HG03175 (cell line): ENCODE measurements at regions not wholly inside any gene's neighbourhood (a gene's known extent, or its start where the extent isn't known, plus 50 kb on each side); places are given as distances from the start of the nearest gene placed in this dataset.
"Not testable (repeated sequence)": the region's sequence is repeated elsewhere in the genome, so short reads cannot be mapped to it uniquely, and the experiment has no call there.

ENCODE experiments used
- ATAC-seq: cut with Tn5 transposase; IDR thresholded peaks from one replicate; pipeline ENCODE4 v1.9.1; 2021; ENCODE audit warnings: mild to moderate bottlenecking, moderate library complexity; ENCODE audit not compliant: unreplicated experiment

- no peak for ATAC-seq
Measured at GRCh38 chr15:46088486-46089445, 453.9 kb downstream of the SQOR start.

DNA sequence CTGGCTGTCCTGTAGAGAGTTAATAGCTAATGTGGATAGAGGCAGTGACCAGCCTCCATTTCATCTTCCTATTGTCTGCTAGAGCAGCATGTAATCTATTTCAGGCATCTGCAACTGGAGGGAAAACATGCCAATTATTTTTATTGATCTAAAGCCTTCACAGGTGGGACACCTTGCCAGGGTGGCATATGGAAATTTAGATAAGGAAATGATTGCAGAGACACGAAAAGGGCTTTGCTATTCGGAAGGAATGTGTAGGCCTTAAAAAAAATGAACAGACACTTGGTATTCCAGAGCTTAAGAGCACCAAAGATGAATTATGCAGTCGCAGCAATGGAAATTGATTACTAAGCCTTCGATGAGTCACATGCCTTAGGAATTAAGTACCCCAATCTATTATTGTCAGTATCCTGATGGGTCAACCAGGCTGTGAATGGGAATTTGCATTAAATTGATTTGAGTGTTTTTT is 454.7 kb downstream of the SQOR start:
- ATAC-seq: no peak

DNA sequence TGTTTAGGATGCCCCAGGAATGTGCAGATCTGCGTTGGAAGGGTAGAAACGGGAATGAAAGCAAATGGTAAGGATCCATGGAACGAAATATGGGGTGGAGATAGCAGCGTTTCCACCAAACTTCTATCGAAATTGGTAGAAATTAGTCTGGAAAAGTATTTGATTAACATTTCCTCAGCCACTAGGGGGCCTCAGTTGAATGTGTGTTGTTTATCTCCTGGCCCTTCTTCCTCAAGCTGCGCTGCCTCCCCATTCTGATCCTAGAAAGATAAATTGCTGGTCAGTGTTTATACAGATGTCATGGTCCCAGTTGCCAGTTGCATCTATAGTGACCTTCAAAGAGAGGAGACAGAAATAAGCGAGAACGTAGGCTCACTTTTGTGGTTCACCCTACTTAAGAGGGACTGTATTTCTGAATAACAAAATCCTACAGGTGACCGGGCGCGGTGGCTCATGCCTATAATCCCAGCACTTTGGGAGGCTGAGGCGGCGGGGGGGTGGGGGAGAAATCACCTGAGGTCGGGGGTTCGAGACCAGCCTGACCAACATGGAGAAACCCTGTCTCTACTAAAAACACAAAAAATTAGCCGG is 457.1 kb downstream of the SQOR start:
- ATAC-seq: no peak

- not testable (repeated sequence) for ATAC-seq
Measured at GRCh38 chr15:46098006-46098405, 463.2 kb downstream of the SQOR start.

DNA sequence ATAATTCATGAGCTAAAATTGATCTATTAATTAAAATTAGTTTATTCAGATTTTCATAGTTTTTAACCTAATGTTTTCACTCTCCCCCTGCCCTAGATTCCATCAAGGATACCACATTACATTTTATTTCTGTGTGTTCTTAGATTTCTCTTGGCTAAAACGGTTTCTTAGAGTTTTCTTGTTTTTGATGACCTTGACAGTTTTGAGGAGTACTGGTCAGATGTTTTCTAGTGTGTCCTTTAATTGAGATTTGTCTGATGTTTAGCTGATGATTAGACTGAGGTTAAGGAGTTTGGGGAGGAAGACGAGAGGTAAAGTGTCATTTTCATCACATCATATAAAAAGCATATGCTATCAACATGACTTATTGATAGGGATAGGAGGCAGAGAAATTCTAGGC is 475.9 kb downstream of the SQOR start:
- ATAC-seq: no peak

GRCh38 chr15:46111730-46112129 is 476.9 kb downstream of the SQOR start:
- no peak for ATAC-seq

DNA sequence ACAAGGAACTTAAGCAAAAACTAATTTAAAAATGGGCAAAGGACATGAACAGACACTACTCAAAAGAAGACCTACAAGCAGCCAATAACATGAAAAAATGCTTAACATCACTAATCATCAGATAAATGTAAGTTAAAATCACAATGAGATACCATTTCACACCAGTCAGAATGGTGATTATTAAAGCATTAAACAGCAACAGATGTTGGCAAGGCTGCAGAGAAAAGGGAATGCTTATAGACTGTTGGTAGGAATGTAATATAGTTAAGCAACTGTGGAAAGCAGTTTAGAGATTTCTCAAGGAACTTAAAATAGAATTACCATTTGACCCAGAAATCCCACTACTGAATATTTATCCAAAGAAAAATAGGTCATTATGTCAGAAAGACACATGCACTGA is 482.2 kb downstream of the SQOR start:
- ATAC-seq: no peak

DNA sequence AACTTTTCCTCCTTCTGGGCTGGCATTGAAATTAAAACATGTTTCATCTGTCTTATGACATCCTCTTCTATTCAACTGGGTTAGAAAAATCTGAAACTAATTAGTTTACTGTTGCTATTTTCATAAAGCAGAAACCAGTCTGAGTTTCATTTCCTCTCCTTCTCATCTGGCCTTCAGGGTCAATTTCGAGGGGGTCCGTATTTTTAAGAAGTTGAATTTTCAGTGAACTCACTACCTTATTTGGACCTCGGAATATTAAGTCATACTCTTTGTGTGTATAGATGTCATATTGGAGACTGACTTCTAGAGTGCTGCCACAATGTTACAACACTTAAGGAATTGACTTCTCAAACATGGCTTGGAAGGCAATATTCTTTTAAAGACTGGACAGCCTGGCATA is 485.9 kb downstream of the SQOR start:
- no peak for ATAC-seq

- no peak for ATAC-seq
Measured at GRCh38 chr15:46121441-46121840, 486.6 kb downstream of the SQOR start.

GRCh38 chr15:46126581-46126980 is 491.8 kb downstream of the SQOR start:
- no peak for ATAC-seq

DNA sequence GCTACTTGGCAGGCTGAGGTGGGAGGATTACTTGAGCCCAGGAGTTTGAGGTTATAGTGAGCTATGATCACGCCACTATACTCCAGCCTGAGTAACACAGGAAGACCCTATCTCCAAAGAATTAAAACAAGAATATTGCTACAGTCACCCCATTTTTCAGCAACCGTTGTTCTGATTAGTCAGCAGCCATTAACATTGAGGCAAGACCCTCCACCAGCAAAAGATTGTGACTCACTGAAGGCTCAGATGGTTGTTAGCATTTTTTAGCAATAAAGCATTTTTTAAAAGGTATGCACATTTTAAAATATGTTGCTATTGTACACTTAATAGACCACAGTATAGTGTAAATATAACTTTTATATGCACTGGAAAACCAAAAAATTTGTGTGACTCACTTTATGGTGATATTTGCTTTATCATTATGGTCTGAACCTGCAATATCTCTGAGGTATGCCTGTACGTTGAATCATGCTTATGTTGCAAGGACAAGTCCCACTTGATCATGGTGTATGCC is 492.6 kb downstream of the SQOR start:
- no peak for ATAC-seq

- ATAC-seq: no peak
Measured at GRCh38 chr15:46129145-46129544, 494.3 kb downstream of the SQOR start.

GRCh38 chr15:46131876-46132275 is 497.0 kb downstream of the SQOR start:
- ATAC-seq: no peak

DNA sequence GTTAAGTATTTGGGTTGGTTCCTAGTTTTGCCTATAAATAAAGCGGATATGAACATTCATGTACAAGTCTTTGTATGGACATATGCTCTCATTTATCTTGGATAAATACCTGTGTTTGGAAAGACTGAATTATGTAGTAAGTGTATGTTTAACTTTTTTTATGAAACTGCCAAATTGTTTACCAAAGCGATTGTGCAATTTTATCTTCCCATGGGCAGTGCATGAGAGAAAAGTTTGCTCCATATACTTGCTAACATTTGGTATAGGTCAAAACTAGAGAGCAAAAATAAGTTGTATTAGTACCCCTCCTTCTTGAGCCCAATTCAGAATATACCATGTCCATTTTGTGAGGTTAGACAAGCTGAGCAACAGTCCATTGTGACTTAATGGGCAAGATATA is 502.6 kb downstream of the SQOR start:
- ATAC-seq: no peak

DNA sequence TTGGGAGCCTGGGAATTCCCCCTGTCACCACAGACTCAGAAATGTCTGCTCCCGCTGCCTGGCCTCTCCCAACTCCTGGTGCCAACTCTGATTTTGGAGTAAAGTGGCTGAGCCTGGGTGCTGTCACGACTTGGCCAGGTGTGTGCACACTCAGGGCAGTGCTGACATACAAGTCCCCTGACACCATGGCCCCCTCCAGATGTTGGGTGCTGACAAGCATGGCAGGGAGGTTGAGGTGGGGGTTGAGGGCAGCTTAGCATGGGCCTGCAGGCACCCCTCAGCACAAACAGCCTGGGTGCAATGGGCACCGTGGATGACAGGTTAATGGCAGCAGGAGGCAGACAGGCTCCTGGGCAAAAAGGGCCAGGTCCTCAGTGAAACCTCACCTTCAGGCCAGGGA is 511.2 kb downstream of the SQOR start:
- no peak for ATAC-seq

- no peak for ATAC-seq
Measured at GRCh38 chr15:46146915-46147314, 512.1 kb downstream of the SQOR start.

- ATAC-seq: no peak
Measured at GRCh38 chr15:46151786-46152185, 517.0 kb downstream of the SQOR start.

- no peak for ATAC-seq
Measured at GRCh38 chr15:46166750-46167149, 531.9 kb downstream of the SQOR start.

DNA sequence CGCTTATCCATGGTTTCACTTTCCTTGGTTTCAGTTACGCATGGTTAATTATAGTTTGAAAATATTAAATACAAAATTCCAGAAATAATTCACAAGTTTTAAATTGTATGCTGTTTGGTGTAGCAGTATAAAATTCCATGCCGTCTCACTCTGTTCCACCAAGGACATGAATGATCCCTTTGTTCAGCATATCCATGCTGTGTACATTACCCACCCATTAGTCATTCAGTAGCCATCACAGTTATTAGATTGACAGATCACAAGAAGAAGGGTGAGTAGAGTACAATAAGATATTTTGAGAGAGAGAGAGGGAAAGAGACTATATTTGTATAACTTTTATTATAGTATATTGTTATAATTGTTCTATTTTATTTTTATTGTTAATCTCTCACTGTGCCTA is 535.5 kb downstream of the SQOR start:
- no peak for ATAC-seq

- ATAC-seq: no peak
Measured at GRCh38 chr15:46174122-46174521, 539.3 kb downstream of the SQOR start.

DNA sequence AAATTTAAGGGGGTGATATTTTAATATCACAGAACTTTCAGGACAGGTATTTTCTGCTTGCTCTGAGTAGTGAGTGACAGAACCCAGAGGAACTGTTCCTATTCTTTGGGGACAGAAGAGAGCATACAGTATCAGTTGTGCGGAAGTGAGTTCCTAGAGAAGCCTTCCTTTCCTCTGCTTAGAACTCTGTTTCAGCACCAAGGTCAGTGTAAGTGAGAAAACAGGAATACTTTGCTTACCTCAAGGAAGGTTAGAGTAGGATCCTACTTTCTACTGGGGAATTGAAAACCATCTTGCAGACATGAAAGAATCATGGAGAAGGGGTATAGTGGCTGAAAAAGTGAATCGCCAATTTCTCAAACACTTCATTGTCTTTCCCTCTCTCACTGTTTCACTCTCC is 542.4 kb downstream of the SQOR start:
- ATAC-seq: no peak

GRCh38 chr15:46178138-46178537 is 543.3 kb downstream of the SQOR start:
- ATAC-seq: no peak
